SH-SY5Y (cell line): ENCODE measurements at regions not wholly inside any gene's neighbourhood (a gene's known extent, or its start where the extent isn't known, plus 50 kb on each side); places are given as distances from the start of the nearest gene placed in this dataset.

ENCODE experiments used
- GATA2 ChIP-seq: IDR thresholded peaks from 2 replicates; pipeline ENCODE4 v1.6.1; 2011; ENCODE audit warnings: mild to moderate bottlenecking, low read depth, low read length
- GATA3 ChIP-seq: IDR thresholded peaks from 2 replicates; pipeline ENCODE4 v1.6.1; 2011; ENCODE audit warnings: low read depth, mild to moderate bottlenecking, low read length, moderate library complexity

- no peak for TF ChIP-seq GATA3
- no peak for TF ChIP-seq GATA2
Measured at GRCh38 chr7:13276977-13277376, 589.5 kb downstream of the ARL4A start.
